GM18499 (cell line): ENCODE measurements at regions not wholly inside any gene's neighbourhood (a gene's known extent, or its start where the extent isn't known, plus 50 kb on each side); places are given as distances from the start of the nearest gene placed in this dataset.
"Not testable (repeated sequence)": the region's sequence is repeated elsewhere in the genome, so short reads cannot be mapped to it uniquely, and the experiment has no call there.

Experiments
- ATAC-seq: cut with Tn5 transposase; IDR thresholded peaks from one replicate; pipeline ENCODE4 v1.9.1; 2021; ENCODE audit warnings: moderate number of reproducible peaks; ENCODE audit not compliant: insufficient read depth, unreplicated experiment

- no peak for ATAC-seq
Observed at GRCh38 chr1:55822891-55823290, 607.7 kb upstream of the USP24 start.

- no peak for ATAC-seq
Observed at GRCh38 chr1:55821234-55821633, 606.1 kb upstream of the USP24 start.

- no peak for ATAC-seq
Observed at GRCh38 chr1:55820501-55820900, 605.3 kb upstream of the USP24 start.

- ATAC-seq = no peak
Observed at GRCh38 chr1:55819011-55819410, 603.8 kb upstream of the USP24 start.

- no peak for ATAC-seq
Observed at GRCh38 chr1:55816456-55817426, 601.6 kb upstream of the USP24 start.

GRCh38 chr1:55815745-55816455 lies 600.7 kb upstream of the USP24 start:
- no peak for ATAC-seq

- ATAC-seq = no peak
Observed at GRCh38 chr1:55814967-55815366, 599.8 kb upstream of the USP24 start.

GRCh38 chr1:55813618-55814017 lies 598.5 kb upstream of the USP24 start:
- no peak for ATAC-seq

- ATAC-seq = no peak
Observed at GRCh38 chr1:55812281-55812680, 597.1 kb upstream of the USP24 start.

GRCh38 chr1:55808263-55808662 lies 593.1 kb upstream of the USP24 start:
- ATAC-seq = no peak

GRCh38 chr1:55803429-55803828 lies 588.3 kb upstream of the USP24 start:
- no peak for ATAC-seq

GRCh38 chr1:55801481-55801880 lies 586.3 kb upstream of the USP24 start:
- ATAC-seq = no peak

- ATAC-seq = no peak
Observed at GRCh38 chr1:55800503-55800902, 585.3 kb upstream of the USP24 start.

GRCh38 chr1:55793856-55794255 lies 578.7 kb upstream of the USP24 start:
- ATAC-seq = no peak

- no peak for ATAC-seq
Observed at GRCh38 chr1:55792870-55793269, 577.7 kb upstream of the USP24 start.

GRCh38 chr1:55789466-55789865 lies 574.3 kb upstream of the USP24 start:
- no peak for ATAC-seq

GRCh38 chr1:55786396-55786795 lies 571.2 kb upstream of the USP24 start:
- no peak for ATAC-seq

GRCh38 chr1:55784941-55785450 lies 569.8 kb upstream of the USP24 start:
- ATAC-seq = not testable (repeated sequence)

- ATAC-seq = no peak
Observed at GRCh38 chr1:55781944-55782482, 566.8 kb upstream of the USP24 start.

- no peak for ATAC-seq
Observed at GRCh38 chr1:55781003-55781402, 565.8 kb upstream of the USP24 start.

GRCh38 chr1:55777545-55777944 lies 562.4 kb upstream of the USP24 start:
- ATAC-seq = no peak
